ENCODE measurements at regions not wholly inside any gene's neighbourhood (a gene's known extent, or its start where the extent isn't known, plus 50 kb on each side); places are given as distances from the start of the nearest gene placed in this dataset.

- TF ChIP-seq CTCF (conservative IDR thresholded peaks at IDR 0.05) (no peak), ZFX (IDR thresholded peaks at IDR 0.05) (no peak)
Measured at GRCh38 chr11:69971741-69972140, 106.4 kb upstream of the ANO1 start.

All from C4-2B (cell line).